HCT116 (cell line): ENCODE measurements at regions not wholly inside any gene's neighbourhood (a gene's known extent, or its start where the extent isn't known, plus 50 kb on each side); places are given as distances from the start of the nearest gene placed in this dataset.
A peak's percentile ranks its signal among the peaks of the same experiment; 100 is the strongest.

ENCODE experiments used
- ATAC-seq: fragments of 200-7000 bp; cut with Tn5 transposase; 2 replicates; pipeline ENCODE4 v1.9.1; 2020; ENCODE audit warnings: mild to moderate bottlenecking, moderate library complexity
- BruUV-seq: library from RNA; stranded (reverse); fragments of 400-500 nt; replicated peaks from 2 replicates; lab custom pipeline; 2021; lab: Mats Ljungman, UMichigan
- CTCF ChIA-PET: fragments of 300-600 bp; sonication (Branson Sonifier 250); formaldehyde crosslinking; loops from one replicate; lab custom pipeline; 2021; ENCODE audit warnings: antibody characterized with exemption; lab: Charles Lee
- POLR2A ChIA-PET: fragments of 300-600, 350-600 bp; sonication (Branson Sonifier 250); formaldehyde crosslinking; loops from one replicate; lab custom pipeline; 2021; ENCODE audit warnings: antibody characterized with exemption; lab: Charles Lee
- RAD21 ChIA-PET, 2 experiments: fragments of 300-600 bp; sonication (Branson Sonifier 250); formaldehyde crosslinking; loops; one replicate each; lab custom pipeline; 2023; ENCODE audit warnings: low total read pairs in 2 of 2; ENCODE audit not compliant: uncharacterized antibody in 2 of 2, unreplicated experiment in 2 of 2, low non-redundant PET in 1 of 2; lab: Charles Lee
- DNase-seq: peaks from one replicate; pipeline ENCODE4 v3.0.0-alpha.2; 2010; ENCODE audit warnings: low read depth, low spot score
- H2AFZ ChIP-seq: fragments of 200-600 bp; shearing (Covaris generic), sonication (generic); 2 replicates; pipeline ENCODE4 v1.6.1; 2017; ENCODE audit warnings: low read depth, mixed run types, mixed read lengths, antibody characterized with exemption, low read length; ENCODE audit not compliant: poor library complexity, severe bottlenecking
- H3K27ac ChIP-seq: 2 replicates; pipeline ENCODE4 v1.5.1; 2012; ENCODE audit warnings: low read depth, low read length
- H3K27me3 ChIP-seq: fragments of 200-600 bp; sonication (generic); 2 replicates; pipeline ENCODE4 v1.6.1; 2016; ENCODE audit warnings: mixed run types, low read length, mixed read lengths; ENCODE audit not compliant: insufficient read depth
- H3K36me3 ChIP-seq, 2 experiments: fragments of 200-500 bp in 1 of 2; fragments of 200-600 bp in 1 of 2; sonication (Bioruptor generic) in 1 of 2; sonication (generic) in 1 of 2; 2 replicates each; pipeline versions ENCODE4 v1.5.1 to v1.6.1; 2014 to 2016; ENCODE audit warnings: low read length in 2 of 2, inconsistent platforms in 1 of 2, mixed read lengths in 1 of 2, mixed run types in 1 of 2; ENCODE audit not compliant: insufficient read depth in 2 of 2, control insufficient read depth in 1 of 2
- H3K4me1 ChIP-seq, 2 experiments: fragments of 200-600 bp in 1 of 2; sonication (generic) in 1 of 2; 2 replicates each; pipeline versions ENCODE4 v1.5.1 to v1.6.1; 2012 to 2017; ENCODE audit warnings: low read length in 2 of 2, inconsistent platforms in 1 of 2, mild to moderate bottlenecking in 1 of 2, mixed read lengths in 1 of 2, mixed run types in 1 of 2, moderate library complexity in 1 of 2; ENCODE audit not compliant: insufficient read depth in 2 of 2, control insufficient read depth in 1 of 2
- H3K4me2 ChIP-seq: fragments of 200-600 bp; sonication (generic); 2 replicates; pipeline ENCODE4 v1.6.1; 2017; ENCODE audit warnings: mixed run types, low read length, mixed read lengths
- H3K4me3 ChIP-seq, 2 experiments: fragments of 200-600 bp in 1 of 2; sonication (generic) in 1 of 2; replicated peaks in 1 of 2; 2 replicates each; pipeline ENCODE4 v1.5.1; 2011 to 2016; ENCODE audit warnings: low read length in 2 of 2, control low read depth in 1 of 2, low read depth in 1 of 2, mild to moderate bottlenecking in 1 of 2, mixed read lengths in 1 of 2, mixed run types in 1 of 2
- H3K79me2 ChIP-seq: fragments of 200-600 bp; sonication (generic); 2 replicates; pipeline ENCODE4 v1.6.1; 2017; ENCODE audit warnings: mild to moderate bottlenecking, mixed run types, low read length, moderate library complexity, mixed read lengths; ENCODE audit not compliant: insufficient read depth
- H3K9ac ChIP-seq: fragments of 200-600 bp; sonication (generic); 2 replicates; pipeline ENCODE4 v1.6.1; 2016; ENCODE audit warnings: low read length, mixed read lengths
- H3K9me2 ChIP-seq: fragments of 200-600 bp; sonication (generic), shearing (Covaris generic); 2 replicates; pipeline ENCODE4 v1.6.1; 2017; ENCODE audit warnings: mixed run types, mild to moderate bottlenecking, moderate library complexity; ENCODE audit not compliant: insufficient read depth
- H3K9me3 ChIP-seq, 2 experiments: fragments of 200-500 bp in 1 of 2; fragments of 200-600 bp in 1 of 2; sonication (Bioruptor generic) in 1 of 2; sonication (generic) in 1 of 2; 2 replicates each; pipeline ENCODE4 v1.6.1; 2014 to 2017; ENCODE audit warnings: low read length in 2 of 2, mixed read lengths in 2 of 2, inconsistent platforms in 1 of 2, low read depth in 1 of 2, mild to moderate bottlenecking in 1 of 2, mixed run types in 1 of 2, moderate library complexity in 1 of 2; ENCODE audit not compliant: control insufficient read depth in 1 of 2, insufficient read depth in 1 of 2
- H4K20me1 ChIP-seq: fragments of 200-600 bp; sonication (generic), shearing (Covaris generic); 2 replicates; pipeline ENCODE4 v1.6.1; 2017; ENCODE audit warnings: mixed run types, mild to moderate bottlenecking, moderate library complexity; ENCODE audit not compliant: insufficient read depth
- SIN3A ChIP-seq: IDR thresholded peaks from 2 replicates; pipeline ENCODE4 v1.6.1; 2012; ENCODE audit warnings: low read depth
- SRF ChIP-seq: IDR thresholded peaks from 2 replicates; pipeline ENCODE4 v1.6.1; 2012; ENCODE audit warnings: low read depth
- TCF7L2 ChIP-seq: IDR thresholded peaks from 2 replicates; pipeline ENCODE4 v1.7.0; 2011; ENCODE audit warnings: borderline replicate concordance, inconsistent platforms; ENCODE audit not compliant: insufficient read depth, insufficient read length; ENCODE audit errors: extremely low read depth
- ZBTB33 ChIP-seq: IDR thresholded peaks from 2 replicates; pipeline ENCODE4 v1.6.1; 2011; ENCODE audit warnings: mild to moderate bottlenecking, low read length, moderate library complexity; ENCODE audit not compliant: insufficient replicate concordance; ENCODE audit errors: extremely low read depth
- ZFX ChIP-seq: fragments of 450-650 bp; IDR thresholded peaks from 2 replicates; pipeline ENCODE4 v1.6.1; 2017
- intact Hi-C: fragments of 100-400 bp; cut with micrococcal nuclease; formaldehyde crosslinking; loops from 2 replicates; pipeline ENCODE4 v1.10.0; 2022

DNA sequence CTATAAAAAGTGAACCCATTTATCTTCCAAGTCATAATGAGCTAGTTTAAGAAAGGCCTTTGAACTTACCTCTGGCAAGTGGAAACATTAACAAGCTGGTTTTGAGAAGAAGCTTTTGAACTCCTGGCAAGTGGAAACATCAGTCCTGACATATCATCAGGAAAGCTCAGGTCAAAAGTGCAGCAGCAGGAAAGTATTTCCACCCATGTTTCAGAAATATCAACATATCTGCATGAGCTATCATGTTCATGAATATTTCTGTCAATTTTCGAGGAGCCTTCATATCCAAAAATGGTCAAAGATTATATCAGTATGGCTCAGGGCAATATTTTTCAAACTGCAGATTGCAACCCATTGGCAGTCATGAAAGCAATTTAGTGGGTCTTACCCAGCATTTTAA, 133.9 kb downstream of the PLK2 start:
- BruUV-seq = no TSS peak
- Histone ChIP-seq H3K4me2 (no peak overlapping the region), H3K27me3 (no peaks in the 10 kb centered on the region), H3K9ac (no peak overlapping the region), H3K9me3 (no peaks in the 10 kb centered on the region), H3K9me2 (no peaks in the 10 kb centered on the region), H3K4me3 (no peak overlapping the region), H4K20me1 (no peaks in the 10 kb centered on the region), H2AFZ (peak overlapping the region; percentile 39), H3K36me3 (no peaks in the 10 kb centered on the region), H3K79me2 (no peaks in the 10 kb centered on the region), H3K4me1 (peaks cover 0 to 8% of the 10 kb centered on the region in 2 experiments; a peak in 1 of 4 replicates), H3K27ac (no peak overlapping the region)
- DNase-seq (no peak), ATAC-seq (no peak)
- intact Hi-C loops = loop anchor here (10.0 kb wide), 1 partner anchor 1031 kb away; no protein-coding TSS in a partner anchor
- POLR2A ChIA-PET = no interaction called here
- RAD21 ChIA-PET = interaction anchor here in 1 of 2 experiments (0.5 kb wide), 1 partner anchor 42 kb away, joined by 7 read pairs; no protein-coding TSS in a partner anchor
- CTCF ChIA-PET = no interaction called here
- no peak for TF ChIP-seq SRF
- peak; percentile 51 for TF ChIP-seq TCF7L2
- TF ChIP-seq SIN3A = no peak
- TF ChIP-seq ZFX = no peak

DNA sequence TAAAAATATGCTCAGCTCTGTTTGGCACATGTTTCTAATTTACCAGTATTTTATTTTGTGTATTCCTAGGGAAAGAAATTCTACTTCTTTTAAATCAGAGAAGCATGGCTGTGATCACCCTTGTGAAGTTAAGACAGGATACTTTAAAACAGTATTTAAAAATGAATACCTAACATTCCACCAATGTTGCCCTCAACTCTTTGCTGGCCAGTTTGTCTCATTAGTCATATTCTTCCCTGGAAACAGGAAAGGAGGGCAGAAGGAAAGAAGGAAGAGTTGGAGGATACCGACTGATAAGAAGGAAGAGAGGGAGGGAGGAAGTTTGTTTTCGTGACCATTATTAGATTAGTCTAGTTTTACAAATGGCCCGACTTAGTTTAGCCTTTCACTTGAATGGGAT, 137.4 kb downstream of the PLK2 start:
- Histone ChIP-seq H3K4me1 (peaks cover 0 to 4% of the 10 kb centered on the region in 2 experiments; a peak in 1 of 4 replicates), H4K20me1 (no peaks in the 10 kb centered on the region), H3K9me2 (no peaks in the 10 kb centered on the region), H3K27me3 (no peaks in the 10 kb centered on the region), H3K4me2 (no peak overlapping the region), H3K9me3 (no peaks in the 10 kb centered on the region), H3K79me2 (no peaks in the 10 kb centered on the region), H3K4me3 (no peak overlapping the region), H2AFZ (peak overlapping the region; percentile 7), H3K36me3 (no peaks in the 10 kb centered on the region), H3K9ac (no peak overlapping the region), H3K27ac (no peak overlapping the region)
- intact Hi-C loops = loop anchor here (10.0 kb wide), 1 partner anchor 1028 kb away; no protein-coding TSS in a partner anchor
- no peak for TF ChIP-seq ZBTB33
- CTCF ChIA-PET = no interaction called here
- ATAC-seq = no peak
- DNase-seq = no peak
- POLR2A ChIA-PET = no interaction called here
- no TSS peak for BruUV-seq
- RAD21 ChIA-PET = no interaction called here
